Dendritic cell treated with granulocyte-macrophage colony-stimulating factor and Interleukin-4, amounts not matched to agents 40 ng/mL and 50 ng/mL, for 4 days (primary cell): ENCODE measurements at regions not wholly inside any gene's neighbourhood (a gene's known extent, or its start where the extent isn't known, plus 50 kb on each side); places are given as distances from the start of the nearest gene placed in this dataset.
"Not testable (repeated sequence)": the region's sequence is repeated elsewhere in the genome, so short reads cannot be mapped to it uniquely, and the experiment has no call there.

ENCODE experiments used
- H3K27ac Mint-ChIP-seq: one replicate; pipeline ENCODE4 v1.8.0; 2022; ENCODE audit warnings: mild to moderate bottlenecking, mixed read lengths
- H3K27me3 Mint-ChIP-seq: one replicate; pipeline ENCODE4 v1.8.0; 2022; ENCODE audit warnings: mild to moderate bottlenecking, mixed read lengths
- H3K36me3 Mint-ChIP-seq: one replicate; pipeline ENCODE4 v1.8.0; 2022; ENCODE audit warnings: low read depth, mixed read lengths
- H3K4me1 Mint-ChIP-seq: one replicate; pipeline ENCODE4 v1.8.0; 2022; ENCODE audit warnings: low read depth, mixed read lengths
- H3K4me3 Mint-ChIP-seq: one replicate; pipeline ENCODE4 v1.8.0; 2022; ENCODE audit warnings: mild to moderate bottlenecking, moderate library complexity, mixed read lengths
- H3K9me3 Mint-ChIP-seq: one replicate; pipeline ENCODE4 v1.8.0; 2022; ENCODE audit warnings: mixed read lengths
- intact Hi-C: fragments of 100-400 bp; cut with micrococcal nuclease; formaldehyde crosslinking; loops from one replicate; pipeline ENCODE4 v1.15.0; 2022

GRCh38 chr21:28052956-28053355, 939.7 kb downstream of the LTN1 start:
- H3K36me3 Mint-ChIP-seq, H3K4me3 Mint-ChIP-seq, H3K27ac Mint-ChIP-seq, H3K4me1 Mint-ChIP-seq, H3K9me3 Mint-ChIP-seq, H3K27me3 Mint-ChIP-seq: not testable (repeated sequence)
- intact Hi-C loops: loop anchor here (5.0 kb wide), 1 partner anchor 351 kb away; no protein-coding TSS in a partner anchor

- not testable (repeated sequence) for H3K9me3 Mint-ChIP-seq, H3K27me3 Mint-ChIP-seq, H3K4me3 Mint-ChIP-seq, H3K36me3 Mint-ChIP-seq, H3K27ac Mint-ChIP-seq, H3K4me1 Mint-ChIP-seq
- intact Hi-C loops: loop anchor here (2.0 to 5.0 kb wide), 2 partner anchors 349 to 1201 kb away; no protein-coding TSS in a partner anchor
Measured at GRCh38 chr21:28051649-28052048, 941.0 kb downstream of the LTN1 start.

GRCh38 chr21:28035692-28036091, 957.0 kb downstream of the LTN1 start:
- peaks cover 12% of the 10 kb centered on the region for H3K9me3 Mint-ChIP-seq
- H3K27me3 Mint-ChIP-seq, H3K4me1 Mint-ChIP-seq, H3K36me3 Mint-ChIP-seq, H3K27ac Mint-ChIP-seq, intact Hi-C loops, H3K4me3 Mint-ChIP-seq: not testable (repeated sequence)

- H3K27me3 Mint-ChIP-seq, H3K27ac Mint-ChIP-seq, intact Hi-C loops, H3K36me3 Mint-ChIP-seq, H3K4me3 Mint-ChIP-seq, H3K4me1 Mint-ChIP-seq: not testable (repeated sequence)
- peaks cover 16% of the 10 kb centered on the region for H3K9me3 Mint-ChIP-seq
Measured at GRCh38 chr21:28034916-28035315, 957.8 kb downstream of the LTN1 start.

- H3K27ac Mint-ChIP-seq, H3K4me1 Mint-ChIP-seq, intact Hi-C loops, H3K27me3 Mint-ChIP-seq, H3K4me3 Mint-ChIP-seq, H3K36me3 Mint-ChIP-seq: not testable (repeated sequence)
- peaks cover 20% of the 10 kb centered on the region for H3K9me3 Mint-ChIP-seq
Measured at GRCh38 chr21:28034334-28034733, 958.3 kb downstream of the LTN1 start.

GRCh38 chr21:28032652-28033051, 960.0 kb downstream of the LTN1 start:
- H3K36me3 Mint-ChIP-seq, H3K4me3 Mint-ChIP-seq, intact Hi-C loops, H3K27me3 Mint-ChIP-seq, H3K4me1 Mint-ChIP-seq, H3K27ac Mint-ChIP-seq: not testable (repeated sequence)
- peaks cover 24% of the 10 kb centered on the region for H3K9me3 Mint-ChIP-seq

- H3K4me1 Mint-ChIP-seq, H3K4me3 Mint-ChIP-seq, H3K36me3 Mint-ChIP-seq, H3K27ac Mint-ChIP-seq, intact Hi-C loops, H3K27me3 Mint-ChIP-seq: not testable (repeated sequence)
- peaks cover 24% of the 10 kb centered on the region for H3K9me3 Mint-ChIP-seq
Measured at GRCh38 chr21:28031066-28031465, 961.6 kb downstream of the LTN1 start.

- Mint-ChIP-seq H3K27ac (no peak overlapping the region), H3K27me3 (no peaks in the 10 kb centered on the region), H3K9me3 (peaks cover 8% of the 10 kb centered on the region), H3K36me3 (no peaks in the 10 kb centered on the region), H3K4me3 (no peak overlapping the region), H3K4me1 (no peaks in the 10 kb centered on the region)
- intact Hi-C loops: no loop called here
Measured at GRCh38 chr21:28025111-28025510, 967.6 kb downstream of the LTN1 start.

GRCh38 chr21:28018741-28019669, 973.7 kb downstream of the LTN1 start:
- H3K9me3 Mint-ChIP-seq: no peaks in the 10 kb centered on the region
- H3K4me1 Mint-ChIP-seq: no peaks in the 10 kb centered on the region

GRCh38 chr21:28018213-28018612, 974.5 kb downstream of the LTN1 start:
- Mint-ChIP-seq H3K9me3 (no peaks in the 10 kb centered on the region), H3K27me3 (no peaks in the 10 kb centered on the region), H3K27ac (no peak overlapping the region), H3K36me3 (no peaks in the 10 kb centered on the region), H3K4me3 (no peak overlapping the region), H3K4me1 (no peaks in the 10 kb centered on the region)
- intact Hi-C loops: no loop called here

More at GRCh38 chr21:28018741-28019669, 973.7 kb downstream of the LTN1 start:
- no peaks in the 10 kb centered on the region for H3K36me3 Mint-ChIP-seq
- no peaks in the 10 kb centered on the region for H3K27me3 Mint-ChIP-seq
- H3K4me3 Mint-ChIP-seq: no peak overlapping the region
- intact Hi-C loops: no loop called here
- H3K27ac Mint-ChIP-seq: no peak overlapping the region

GRCh38 chr21:28016571-28016970, 976.1 kb downstream of the LTN1 start:
- intact Hi-C loops: no loop called here
- H3K27me3 Mint-ChIP-seq: no peaks in the 10 kb centered on the region
- H3K36me3 Mint-ChIP-seq: no peaks in the 10 kb centered on the region
- H3K4me1 Mint-ChIP-seq: no peaks in the 10 kb centered on the region
- no peak overlapping the region for H3K4me3 Mint-ChIP-seq
- no peaks in the 10 kb centered on the region for H3K9me3 Mint-ChIP-seq
- no peak overlapping the region for H3K27ac Mint-ChIP-seq

- H3K4me1 Mint-ChIP-seq, H3K27ac Mint-ChIP-seq, H3K4me3 Mint-ChIP-seq, H3K36me3 Mint-ChIP-seq, intact Hi-C loops, H3K27me3 Mint-ChIP-seq, H3K9me3 Mint-ChIP-seq: not testable (repeated sequence)
Measured at GRCh38 chr21:28013123-28013522, 979.6 kb downstream of the LTN1 start.

- intact Hi-C loops, H3K27me3 Mint-ChIP-seq, H3K4me3 Mint-ChIP-seq, H3K36me3 Mint-ChIP-seq, H3K9me3 Mint-ChIP-seq, H3K4me1 Mint-ChIP-seq, H3K27ac Mint-ChIP-seq: not testable (repeated sequence)
Measured at GRCh38 chr21:28011970-28012369, 980.7 kb downstream of the LTN1 start.

- H3K27me3 Mint-ChIP-seq, H3K4me1 Mint-ChIP-seq, H3K36me3 Mint-ChIP-seq, intact Hi-C loops, H3K4me3 Mint-ChIP-seq, H3K27ac Mint-ChIP-seq, H3K9me3 Mint-ChIP-seq: not testable (repeated sequence)
Measured at GRCh38 chr21:28008245-28008644, 984.4 kb downstream of the LTN1 start.

GRCh38 chr21:28003627-28004026, 989.0 kb downstream of the LTN1 start:
- H3K36me3 Mint-ChIP-seq, H3K27me3 Mint-ChIP-seq, H3K27ac Mint-ChIP-seq, intact Hi-C loops, H3K4me3 Mint-ChIP-seq, H3K4me1 Mint-ChIP-seq, H3K9me3 Mint-ChIP-seq: not testable (repeated sequence)
